ENCODE measurements at regions not wholly inside any gene's neighbourhood (a gene's known extent, or its start where the extent isn't known, plus 50 kb on each side); places are given as distances from the start of the nearest gene placed in this dataset.

DNA sequence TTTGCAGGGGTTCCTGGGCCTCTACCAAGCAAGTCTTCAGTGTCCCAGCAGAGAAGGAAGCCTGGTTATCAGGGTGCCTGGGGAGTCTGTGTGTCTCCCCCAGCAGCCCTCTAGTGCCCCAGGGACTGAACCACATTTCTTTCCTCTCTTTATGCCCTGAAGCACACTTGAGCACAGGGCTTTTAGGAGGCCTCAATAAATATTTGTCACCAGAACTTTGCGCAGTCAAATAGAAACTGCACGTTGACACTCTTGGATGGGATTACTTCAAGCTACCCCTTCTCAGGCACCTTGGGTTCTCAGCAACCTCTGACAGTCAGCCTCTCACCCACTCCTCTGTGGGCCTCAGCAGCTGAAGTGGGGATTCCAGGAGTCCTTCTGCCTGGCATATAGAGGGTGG is 226.6 kb upstream of the HES1 start:
- TF ChIP-seq CTCF (conservative IDR thresholded peaks at IDR 0.05; ENCODE audit: low read depth): no peak
- POLR2A ChIA-PET (ENCODE audit: low non-redundant PET): no interaction called here
- CTCF ChIA-PET: no interaction called here
- no peak overlapping the region for H3K27ac ChIP-seq
- DNase-seq (ENCODE audit: low spot score): no peak

DNA sequence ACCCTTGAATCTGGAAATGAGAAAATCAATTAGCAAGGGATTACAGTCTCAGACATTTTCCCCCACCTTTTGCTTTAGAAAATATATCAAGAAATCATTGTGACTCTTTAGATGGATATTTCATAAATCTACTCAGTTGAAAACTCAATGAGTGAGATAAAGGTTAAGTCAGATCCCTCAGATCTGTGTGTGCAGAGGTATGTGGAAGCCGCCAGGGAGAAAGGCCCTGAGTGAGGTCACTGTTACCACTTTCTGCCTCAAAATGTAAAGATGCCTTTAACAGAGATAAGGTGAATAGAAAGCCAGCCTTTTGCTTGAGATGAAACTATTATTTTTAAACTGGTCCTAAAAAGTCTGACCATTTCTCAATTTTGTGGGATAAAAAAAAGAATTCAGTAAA is 225.6 kb upstream of the HES1 start:
- no peak for TF ChIP-seq CTCF (conservative IDR thresholded peaks at IDR 0.05; ENCODE audit: low read depth)
- POLR2A ChIA-PET (ENCODE audit: low non-redundant PET): interaction anchor here (0.5 kb wide), 1 partner anchor 20 kb away, joined by 3 read pairs; no protein-coding TSS in a partner anchor
- H3K27ac ChIP-seq: no peak overlapping the region
- no peak for DNase-seq (ENCODE audit: low spot score)
- CTCF ChIA-PET: no interaction called here

DNA sequence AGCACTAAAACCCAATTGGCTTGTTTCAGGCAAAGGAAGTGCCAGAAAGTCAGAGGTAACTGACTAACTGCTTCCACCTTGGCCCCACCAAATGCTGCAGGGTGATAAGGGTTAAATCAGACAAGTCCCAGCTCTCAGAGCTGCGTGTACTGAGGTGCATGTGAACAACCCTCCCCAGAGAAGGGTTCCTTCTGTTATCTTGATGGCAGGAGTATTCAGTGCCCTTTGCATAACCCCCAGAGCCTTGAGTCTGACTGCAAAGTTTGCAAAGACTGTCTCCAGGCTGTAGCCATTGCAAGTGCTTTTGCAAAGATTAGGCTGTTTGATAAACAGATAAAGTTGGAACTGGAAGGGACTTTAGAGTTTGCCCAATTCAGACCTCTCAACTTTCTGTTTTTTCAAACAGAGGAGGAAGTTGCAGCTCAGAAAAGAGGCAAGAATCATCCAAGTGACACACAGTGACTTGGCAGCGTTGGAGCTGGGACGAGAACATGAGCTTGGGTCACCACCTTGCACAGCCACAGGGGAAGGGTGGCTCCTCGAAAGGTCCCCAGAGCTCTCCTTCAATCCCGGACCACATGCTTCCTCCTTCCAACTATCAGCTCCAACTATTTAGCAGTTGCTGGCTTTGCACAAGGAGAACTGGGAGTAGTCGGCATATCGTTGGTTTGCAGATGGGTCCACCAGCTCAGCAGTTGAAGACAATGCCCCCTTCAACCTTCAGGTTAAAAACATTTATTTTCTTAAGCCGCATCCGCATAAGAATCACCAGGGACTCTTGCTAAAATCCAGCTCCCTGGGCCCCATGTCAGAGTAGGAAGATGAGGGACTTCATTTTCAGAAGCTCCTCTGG is 224.8 kb upstream of the HES1 start:
- ChIA-PET CTCF (no interaction called here), POLR2A (ENCODE audit: low non-redundant PET) (interaction anchor here (0.5 kb wide), 1 partner anchor 19 kb away, joined by 3 read pairs; no protein-coding TSS in a partner anchor)
- H3K27ac ChIP-seq: no peak overlapping the region
- TF ChIP-seq CTCF (conservative IDR thresholded peaks at IDR 0.05; ENCODE audit: low read depth): no peak
- DNase-seq (ENCODE audit: low spot score): no peak

DNA sequence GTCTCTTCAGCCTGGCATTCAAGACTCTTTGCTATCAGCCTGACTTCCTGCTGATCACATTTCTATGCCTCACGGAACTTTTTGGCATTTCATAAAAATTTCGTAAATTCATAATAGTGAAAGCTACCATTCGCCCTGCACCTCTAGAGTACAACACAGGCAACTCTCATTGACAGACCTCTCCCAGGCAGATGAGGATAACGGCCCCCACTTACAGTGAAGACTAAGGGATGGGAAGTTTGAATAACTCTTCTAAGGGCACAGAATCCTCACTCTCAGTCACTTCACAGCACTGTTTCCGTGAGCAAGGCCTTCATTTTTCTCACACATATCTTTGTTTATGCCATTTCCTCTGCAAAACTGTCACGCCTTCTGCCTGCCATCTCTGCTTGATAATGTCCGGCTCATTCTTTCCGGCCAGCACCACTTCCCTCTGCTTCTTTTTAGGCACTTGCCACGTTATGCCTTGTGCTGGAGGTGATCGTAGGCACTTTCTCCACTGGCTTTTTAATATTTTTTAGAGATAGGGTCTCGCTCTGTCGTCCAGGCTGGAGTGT is 224.1 kb upstream of the HES1 start:
- TF ChIP-seq CTCF (conservative IDR thresholded peaks at IDR 0.05; ENCODE audit: low read depth): no peak
- POLR2A ChIA-PET (ENCODE audit: low non-redundant PET): no interaction called here
- CTCF ChIA-PET: no interaction called here
- H3K27ac ChIP-seq: no peak overlapping the region
- no peak for DNase-seq (ENCODE audit: low spot score)

- DNase-seq (ENCODE audit: low spot score): no peak
- TF ChIP-seq CTCF (conservative IDR thresholded peaks at IDR 0.05; ENCODE audit: low read depth): no peak
- CTCF ChIA-PET: no interaction called here
- POLR2A ChIA-PET (ENCODE audit: low non-redundant PET): no interaction called here
- H3K27ac ChIP-seq: no peak overlapping the region
Observed at GRCh38 chr3:193912621-193913178, 223.2 kb upstream of the HES1 start.

DNA sequence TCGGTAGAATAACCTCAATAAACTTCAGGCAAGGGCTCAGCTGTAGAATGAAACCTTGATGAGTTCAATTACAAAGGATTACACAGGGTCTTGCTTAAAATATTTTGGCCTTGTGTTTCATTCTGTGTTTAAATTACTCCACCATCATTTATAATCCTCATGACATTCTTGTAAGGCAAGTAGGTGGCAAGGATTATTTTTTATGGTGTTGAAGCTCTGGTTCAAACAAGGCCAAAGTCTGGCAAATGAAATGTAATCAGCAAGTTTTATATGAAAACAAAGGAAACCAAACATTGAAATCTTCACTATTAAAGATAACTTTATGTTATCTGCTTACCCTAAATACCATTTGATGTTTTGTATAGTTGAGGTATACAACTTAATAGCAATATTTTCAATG is 221.3 kb upstream of the HES1 start:
- ChIA-PET CTCF (interaction anchor here (0.6 kb wide), 1 partner anchor 67 kb away, joined by 3 read pairs; no protein-coding TSS in a partner anchor), POLR2A (ENCODE audit: low non-redundant PET) (no interaction called here)
- TF ChIP-seq CTCF (conservative IDR thresholded peaks at IDR 0.05; ENCODE audit: low read depth): no peak
- H3K27ac ChIP-seq: no peak overlapping the region
- DNase-seq (ENCODE audit: low spot score): no peak

All from RWPE1 (cell line).